ENCODE measurements at regions not wholly inside any gene's neighbourhood (a gene's known extent, or its start where the extent isn't known, plus 50 kb on each side); places are given as distances from the start of the nearest gene placed in this dataset.

GRCh38 chr4:127179256-127180087 is 453.3 kb upstream of the INTU start:
- no peak for TF ChIP-seq CTCF (IDR thresholded peaks at IDR 0.05 in 4 of 5, conservative IDR thresholded peaks at IDR 0.05 in 1 of 5)
- TF ChIP-seq POLR2A (IDR thresholded peaks at IDR 0.05): no peak
